HEK293 (cell line): ENCODE measurements at regions not wholly inside any gene's neighbourhood (a gene's known extent, or its start where the extent isn't known, plus 50 kb on each side); places are given as distances from the start of the nearest gene placed in this dataset.

ENCODE experiments used
- CTCF ChIA-PET: fragments of 350-600 bp; formaldehyde crosslinking; extraction: SDS; loops from one replicate; lab custom pipeline; 2021; ENCODE audit warnings: antibody characterized with exemption; lab: Yijun Ruan, JAX
- POLR2A ChIA-PET: fragments of 300-600 bp; formaldehyde crosslinking; extraction: SDS; loops from one replicate; lab custom pipeline; 2020; ENCODE audit warnings: antibody characterized with exemption, inconsistent platforms; lab: Yijun Ruan, JAX
- H3K27ac ChIP-seq: fragments of 200-500 bp; sonication (Bioruptor generic); 2 replicates; pipeline ENCODE4 v1.5.1; 2014; ENCODE audit warnings: low read depth, low read length, control low read depth, inconsistent platforms; ENCODE audit errors: extremely low read depth
- H3K36me3 ChIP-seq, 2 experiments: fragments of 200-500 bp in 1 of 2; sonication (Bioruptor generic) in 1 of 2; 1 replicate in 1 of 2; 2 replicates in 1 of 2; pipeline ENCODE4 v1.5.1; 2014 to 2017; ENCODE audit warnings: inconsistent platforms in 2 of 2, low read length in 2 of 2; ENCODE audit not compliant: control insufficient read depth in 2 of 2, insufficient read depth in 1 of 2
- H3K4me1 ChIP-seq: fragments of 200-500 bp; sonication (Bioruptor generic); 2 replicates; pipeline ENCODE4 v1.5.1; 2014; ENCODE audit warnings: mild to moderate bottlenecking, low read length, inconsistent platforms; ENCODE audit not compliant: control insufficient read depth, insufficient read depth
- H3K4me3 ChIP-seq: 2 replicates; pipeline ENCODE4 v1.5.1; 2011; ENCODE audit warnings: low read depth, mild to moderate bottlenecking, control low read depth, low read length, moderate library complexity
- H3K9me3 ChIP-seq: fragments of 200-500 bp; sonication (Bioruptor generic); 2 replicates; pipeline ENCODE4 v1.5.1; 2014; ENCODE audit warnings: low read depth, low read length, inconsistent platforms; ENCODE audit not compliant: control insufficient read depth, insufficient read depth
- BCL11A ChIP-seq: fragments of 450-650 bp; formaldehyde crosslinking; IDR thresholded peaks from 2 replicates; pipeline ENCODE4 v1.5.1; 2016; ENCODE audit warnings: low read depth, missing biosample characterization, missing genetic modification characterization
- EGR2 ChIP-seq: fragments of 450-650 bp; formaldehyde crosslinking; IDR thresholded peaks from 2 replicates; pipeline ENCODE4 v1.5.1; 2016; ENCODE audit warnings: low read depth, missing biosample characterization, missing genetic modification characterization
- PATZ1 ChIP-seq: fragments of 450-650 bp; formaldehyde crosslinking; IDR thresholded peaks from 2 replicates; pipeline ENCODE4 v1.5.1; 2016; ENCODE audit warnings: missing biosample characterization, missing genetic modification characterization
- PRDM1 ChIP-seq: fragments of 450-650 bp; formaldehyde crosslinking; IDR thresholded peaks from 2 replicates; pipeline ENCODE4; 2016; ENCODE audit warnings: missing biosample characterization, missing genetic modification characterization
- SCRT1 ChIP-seq: fragments of 450-650 bp; formaldehyde crosslinking; IDR thresholded peaks from 2 replicates; pipeline ENCODE4 v1.5.1; 2016; ENCODE audit warnings: missing biosample characterization, missing genetic modification characterization, borderline replicate concordance
- ZBTB44 ChIP-seq: fragments of 450-650 bp; IDR thresholded peaks from 2 replicates; pipeline ENCODE4 v1.5.1; 2018; ENCODE audit warnings: missing biosample characterization, mild to moderate bottlenecking, missing genetic modification characterization
- ZFHX2 ChIP-seq: fragments of 450-650 bp; formaldehyde crosslinking; conservative IDR thresholded peaks from 2 replicates; pipeline ENCODE4 v1.5.1; 2016; ENCODE audit warnings: missing biosample characterization, missing genetic modification characterization
- ZFP69B ChIP-seq: fragments of 450-650 bp; formaldehyde crosslinking; IDR thresholded peaks from 2 replicates; pipeline ENCODE4 v1.5.1; 2016; ENCODE audit warnings: missing biosample characterization, missing genetic modification characterization
- ZNF138 ChIP-seq: fragments of 450-650 bp; formaldehyde crosslinking; IDR thresholded peaks from 2 replicates; pipeline ENCODE4 v1.5.1; 2016; ENCODE audit warnings: missing biosample characterization, missing genetic modification characterization, borderline replicate concordance
- ZNF366 ChIP-seq: fragments of 450-650 bp; formaldehyde crosslinking; conservative IDR thresholded peaks from 2 replicates; pipeline ENCODE4 v1.5.1; 2016; ENCODE audit warnings: missing biosample characterization, missing genetic modification characterization
- ZNF398 ChIP-seq: fragments of 450-650 bp; formaldehyde crosslinking; IDR thresholded peaks from 2 replicates; pipeline ENCODE4 v1.5.1; 2017; ENCODE audit warnings: missing biosample characterization, missing genetic modification characterization
- ZNF449 ChIP-seq: fragments of 450-650 bp; formaldehyde crosslinking; IDR thresholded peaks from 2 replicates; pipeline ENCODE4 v1.5.1; 2017; ENCODE audit warnings: missing biosample characterization, mild to moderate bottlenecking, missing genetic modification characterization, moderate library complexity
- ZNF768 ChIP-seq: fragments of 450-650 bp; formaldehyde crosslinking; IDR thresholded peaks from 2 replicates; pipeline ENCODE4 v1.5.1; 2018; ENCODE audit warnings: missing biosample characterization, mild to moderate bottlenecking, missing genetic modification characterization
- ZNF791 ChIP-seq: fragments of 450-650 bp; formaldehyde crosslinking; IDR thresholded peaks from 2 replicates; pipeline ENCODE4 v1.5.1; 2016; ENCODE audit warnings: missing biosample characterization, missing genetic modification characterization
- ZNF837 ChIP-seq: fragments of 450-650 bp; formaldehyde crosslinking; IDR thresholded peaks from 2 replicates; pipeline ENCODE4 v1.5.1; 2016; ENCODE audit warnings: missing biosample characterization, missing genetic modification characterization

GRCh38 chr18:22065311-22065710 is 104.1 kb upstream of the GATA6 start:
- H3K4me1 ChIP-seq: no peaks in the 10 kb centered on the region
- ChIA-PET POLR2A (no interaction called here), CTCF (interaction anchor here (1.0 kb wide), 1 partner anchor 68 kb away, joined by 3 read pairs; no protein-coding TSS in a partner anchor)
- no peaks in the 10 kb centered on the region for H3K36me3 ChIP-seq
- no peaks in the 10 kb centered on the region for H3K9me3 ChIP-seq
- H3K4me3 ChIP-seq: no peak overlapping the region
- 0 out of 2 replicates have a peak, but pooled peaks have one; percentile 35 for TF ChIP-seq ZNF449 (tag by site-specific recombination)
- no peak for TF ChIP-seq ZNF791 (tag by site-specific recombination)
- no peak overlapping the region for H3K27ac ChIP-seq

GRCh38 chr18:22066083-22066485 is 103.3 kb upstream of the GATA6 start:
- POLR2A ChIA-PET: no interaction called here
- CTCF ChIA-PET: no interaction called here

GRCh38 chr18:22067109-22067508 is 102.3 kb upstream of the GATA6 start:
- Histone ChIP-seq H3K27ac (no peak overlapping the region), H3K4me3 (no peak overlapping the region), H3K36me3 (no peaks in the 10 kb centered on the region), H3K4me1 (no peaks in the 10 kb centered on the region), H3K9me3 (no peaks in the 10 kb centered on the region)
- ChIA-PET CTCF (no interaction called here), POLR2A (no interaction called here)
- no peak for TF ChIP-seq BCL11A (tag by site-specific recombination)
- no peak for TF ChIP-seq ZNF837 (tag by site-specific recombination)
- no peak for TF ChIP-seq ZNF768 (tag by site-specific recombination)
- no peak for TF ChIP-seq ZFP69B
- TF ChIP-seq ZNF366 (tag by site-specific recombination): peak; percentile 62
- no peak for TF ChIP-seq ZBTB44 (tag by site-specific recombination)
- no peak for TF ChIP-seq SCRT1
- TF ChIP-seq PATZ1 (tag by site-specific recombination): no peak
- no peak for TF ChIP-seq ZNF398 (tag by site-specific recombination)
- peak; percentile 49; the same call in 1 of the 2 replicates for TF ChIP-seq PRDM1 (tag by site-specific recombination)
- TF ChIP-seq, all 188 proteins: peak for 2

More at GRCh38 chr18:22066083-22066485, 103.3 kb upstream of the GATA6 start:
- Histone ChIP-seq H3K9me3 (no peaks in the 10 kb centered on the region), H3K27ac (no peak overlapping the region), H3K36me3 (no peaks in the 10 kb centered on the region), H3K4me3 (no peak overlapping the region), H3K4me1 (no peaks in the 10 kb centered on the region)
- TF ChIP-seq EGR2 (peak; percentile 38; the same call in 1 of the 2 replicates), ZFHX2 (tag by site-specific recombination) (0 out of 2 replicates have a peak, but pooled peaks have one; percentile 12), ZNF138 (tag by site-specific recombination) (no peak)
